ENCODE measurements at regions not wholly inside any gene's neighbourhood (a gene's known extent, or its start where the extent isn't known, plus 50 kb on each side); places are given as distances from the start of the nearest gene placed in this dataset.

DNA sequence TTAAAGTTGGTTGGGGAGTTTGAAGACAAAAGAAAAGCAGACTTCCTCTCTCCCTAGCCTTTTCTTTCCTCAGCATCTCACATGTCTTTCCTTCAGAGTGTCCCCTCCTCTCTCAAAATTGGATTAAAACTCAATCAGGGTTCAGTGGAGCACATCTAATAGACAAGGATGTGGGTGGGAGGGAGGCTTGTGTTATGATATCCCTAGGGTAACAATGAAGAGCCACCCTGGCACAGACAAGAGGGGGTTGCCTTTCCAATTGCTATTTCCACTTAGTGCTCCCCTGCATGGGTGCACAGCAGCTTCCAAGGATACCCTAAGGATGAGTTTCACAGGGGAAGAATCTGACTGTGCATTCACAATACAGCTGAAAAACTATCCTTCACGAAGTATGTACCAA lies 585.2 kb upstream of the C9orf72 start (continued):
- TF ChIP-seq, protein P1, sequence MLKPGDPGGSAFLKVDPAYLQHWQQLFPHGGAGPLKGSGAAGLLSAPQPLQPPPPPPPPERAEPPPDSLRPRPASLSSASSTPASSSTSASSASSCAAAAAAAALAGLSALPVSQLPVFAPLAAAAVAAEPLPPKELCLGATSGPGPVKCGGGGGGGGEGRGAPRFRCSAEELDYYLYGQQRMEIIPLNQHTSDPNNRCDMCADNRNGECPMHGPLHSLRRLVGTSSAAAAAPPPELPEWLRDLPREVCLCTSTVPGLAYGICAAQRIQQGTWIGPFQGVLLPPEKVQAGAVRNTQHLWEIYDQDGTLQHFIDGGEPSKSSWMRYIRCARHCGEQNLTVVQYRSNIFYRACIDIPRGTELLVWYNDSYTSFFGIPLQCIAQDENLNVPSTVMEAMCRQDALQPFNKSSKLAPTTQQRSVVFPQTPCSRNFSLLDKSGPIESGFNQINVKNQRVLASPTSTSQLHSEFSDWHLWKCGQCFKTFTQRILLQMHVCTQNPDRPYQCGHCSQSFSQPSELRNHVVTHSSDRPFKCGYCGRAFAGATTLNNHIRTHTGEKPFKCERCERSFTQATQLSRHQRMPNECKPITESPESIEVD (tag by site-specific recombination; IDR thresholded peaks at IDR 0.05): no peak
- TF ChIP-seq SALL2 (tag by site-specific recombination; IDR thresholded peaks at IDR 0.05; ENCODE audit: borderline replicate concordance) (no peak), ZFP37 (tag by site-specific recombination; IDR thresholded peaks at IDR 0.05) (no peak), ZSCAN4 (tag by site-specific recombination; IDR thresholded peaks at IDR 0.05) (no peak), ZNF248 (tag by site-specific recombination; IDR thresholded peaks at IDR 0.05) (no peak), ZNF521 (tag by site-specific recombination; IDR thresholded peaks at IDR 0.05) (no peak), ZBTB1 (tag by site-specific recombination; IDR thresholded peaks at IDR 0.05) (no peak), ZNF23 (tag by site-specific recombination; IDR thresholded peaks at IDR 0.05; ENCODE audit: borderline replicate concordance) (no peak)
- TF ChIP-seq, protein P2, sequence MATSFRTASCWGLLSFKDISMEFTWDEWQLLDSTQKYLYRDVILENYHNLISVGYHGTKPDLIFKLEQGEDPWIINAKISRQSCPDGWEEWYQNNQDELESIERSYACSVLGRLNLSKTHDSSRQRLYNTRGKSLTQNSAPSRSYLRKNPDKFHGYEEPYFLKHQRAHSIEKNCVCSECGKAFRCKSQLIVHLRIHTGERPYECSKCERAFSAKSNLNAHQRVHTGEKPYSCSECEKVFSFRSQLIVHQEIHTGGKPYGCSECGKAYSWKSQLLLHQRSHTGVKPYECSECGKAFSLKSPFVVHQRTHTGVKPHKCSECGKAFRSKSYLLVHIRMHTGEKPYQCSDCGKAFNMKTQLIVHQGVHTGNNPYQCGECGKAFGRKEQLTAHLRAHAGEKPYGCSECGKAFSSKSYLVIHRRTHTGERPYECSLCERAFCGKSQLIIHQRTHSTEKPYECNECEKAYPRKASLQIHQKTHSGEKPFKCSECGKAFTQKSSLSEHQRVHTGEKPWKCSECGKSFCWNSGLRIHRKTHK (tag by site-specific recombination; IDR thresholded peaks at IDR 0.05): no peak
- TF ChIP-seq, protein P3, sequence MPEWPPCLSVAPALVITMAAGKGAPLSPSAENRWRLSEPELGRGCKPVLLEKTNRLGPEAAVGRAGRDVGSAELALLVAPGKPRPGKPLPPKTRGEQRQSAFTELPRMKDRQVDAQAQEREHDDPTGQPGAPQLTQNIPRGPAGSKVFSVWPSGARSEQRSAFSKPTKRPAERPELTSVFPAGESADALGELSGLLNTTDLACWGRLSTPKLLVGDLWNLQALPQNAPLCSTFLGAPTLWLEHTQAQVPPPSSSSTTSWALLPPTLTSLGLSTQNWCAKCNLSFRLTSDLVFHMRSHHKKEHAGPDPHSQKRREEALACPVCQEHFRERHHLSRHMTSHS (tag by site-specific recombination; IDR thresholded peaks at IDR 0.05): no peak

DNA sequence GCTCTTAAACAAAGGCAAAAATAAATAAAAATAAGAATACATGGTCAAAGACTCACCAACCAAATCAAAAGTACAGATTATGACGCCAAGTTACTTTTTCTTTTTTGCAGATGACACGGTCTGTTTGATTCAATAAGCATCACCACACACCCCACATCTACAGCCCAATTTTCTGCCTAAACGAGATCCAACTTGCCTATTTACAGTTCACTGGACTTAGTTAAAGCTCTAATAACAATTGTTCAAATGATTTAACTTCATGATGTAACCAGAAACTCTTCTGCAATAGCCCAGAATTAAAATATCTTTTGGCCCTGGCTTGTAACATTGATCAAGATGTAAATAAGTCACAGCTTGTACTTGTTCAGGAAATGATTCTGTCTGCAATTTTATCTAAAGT lies 590.3 kb upstream of the C9orf72 start:
- Histone ChIP-seq H3K4me3 (ENCODE audit: low read depth, low read length) (no peak overlapping the region), H3K36me3 (ENCODE audit: control insufficient read depth in 2 of 2, insufficient read depth in 1 of 2, low read length in 2 of 2) (no peaks in the 10 kb centered on the region), H3K9me3 (ENCODE audit: control insufficient read depth, insufficient read depth, low read depth, low read length) (no peaks in the 10 kb centered on the region), H3K27ac (ENCODE audit: extremely low read depth, low read depth, low read length) (no peak overlapping the region), H3K4me1 (ENCODE audit: control insufficient read depth, insufficient read depth, low read length) (no peaks in the 10 kb centered on the region)
- CTCF ChIA-PET: interaction anchor here (1.0 to 1.6 kb wide), 2 partner anchors 11 to 25 kb away, joined by 3 read pairs; no protein-coding TSS in a partner anchor
- POLR2A ChIA-PET: no interaction called here
- TF ChIP-seq ZBTB1 (tag by site-specific recombination; IDR thresholded peaks at IDR 0.05) (no peak), YY1 (tag by site-specific recombination; IDR thresholded peaks at IDR 0.05) (no peak), ZNF354C (tag by site-specific recombination; IDR thresholded peaks at IDR 0.05; ENCODE audit: borderline replicate concordance, low read depth) (no peak), ZNF747 (tag by site-specific recombination; IDR thresholded peaks at IDR 0.05) (no peak), TRIM28 (IDR thresholded peaks at IDR 0.05; ENCODE audit: borderline replicate concordance, low read length) (no peak), ZNF2 (tag by site-specific recombination; IDR thresholded peaks at IDR 0.05) (no peak), REPIN1 (tag by site-specific recombination; IDR thresholded peaks at IDR 0.05; ENCODE audit: low read depth) (no peak), ZNF169 (tag by site-specific recombination; IDR thresholded peaks at IDR 0.05) (no peak), ZNF658 (tag by site-specific recombination; IDR thresholded peaks at IDR 0.05) (no peak), AEBP2 (tag by site-specific recombination; IDR thresholded peaks at IDR 0.05; ENCODE audit: borderline replicate concordance) (no peak), ZBTB26 (tag by site-specific recombination; optimal IDR thresholded peaks at IDR 0.05) (no peak)
- TF ChIP-seq, protein P4, sequence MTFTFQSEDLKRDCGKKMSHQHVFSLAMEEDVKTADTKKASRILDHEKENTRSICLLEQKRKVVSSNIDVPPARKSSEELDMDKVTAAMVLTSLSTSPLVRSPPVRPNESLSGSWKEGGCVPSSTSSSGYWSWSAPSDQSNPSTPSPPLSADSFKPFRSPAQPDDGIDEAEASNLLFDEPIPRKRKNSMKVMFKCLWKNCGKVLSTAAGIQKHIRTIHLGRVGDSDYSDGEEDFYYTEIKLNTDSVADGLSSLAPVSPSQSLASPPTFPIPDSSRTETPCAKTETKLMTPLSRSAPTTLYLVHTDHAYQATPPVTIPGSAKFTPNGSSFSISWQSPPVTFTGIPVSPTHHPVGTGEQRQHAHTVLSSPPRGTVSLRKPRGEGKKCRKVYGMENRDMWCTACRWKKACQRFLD (tag by site-specific recombination; IDR thresholded peaks at IDR 0.05): no peak
- TF ChIP-seq, protein P5, sequence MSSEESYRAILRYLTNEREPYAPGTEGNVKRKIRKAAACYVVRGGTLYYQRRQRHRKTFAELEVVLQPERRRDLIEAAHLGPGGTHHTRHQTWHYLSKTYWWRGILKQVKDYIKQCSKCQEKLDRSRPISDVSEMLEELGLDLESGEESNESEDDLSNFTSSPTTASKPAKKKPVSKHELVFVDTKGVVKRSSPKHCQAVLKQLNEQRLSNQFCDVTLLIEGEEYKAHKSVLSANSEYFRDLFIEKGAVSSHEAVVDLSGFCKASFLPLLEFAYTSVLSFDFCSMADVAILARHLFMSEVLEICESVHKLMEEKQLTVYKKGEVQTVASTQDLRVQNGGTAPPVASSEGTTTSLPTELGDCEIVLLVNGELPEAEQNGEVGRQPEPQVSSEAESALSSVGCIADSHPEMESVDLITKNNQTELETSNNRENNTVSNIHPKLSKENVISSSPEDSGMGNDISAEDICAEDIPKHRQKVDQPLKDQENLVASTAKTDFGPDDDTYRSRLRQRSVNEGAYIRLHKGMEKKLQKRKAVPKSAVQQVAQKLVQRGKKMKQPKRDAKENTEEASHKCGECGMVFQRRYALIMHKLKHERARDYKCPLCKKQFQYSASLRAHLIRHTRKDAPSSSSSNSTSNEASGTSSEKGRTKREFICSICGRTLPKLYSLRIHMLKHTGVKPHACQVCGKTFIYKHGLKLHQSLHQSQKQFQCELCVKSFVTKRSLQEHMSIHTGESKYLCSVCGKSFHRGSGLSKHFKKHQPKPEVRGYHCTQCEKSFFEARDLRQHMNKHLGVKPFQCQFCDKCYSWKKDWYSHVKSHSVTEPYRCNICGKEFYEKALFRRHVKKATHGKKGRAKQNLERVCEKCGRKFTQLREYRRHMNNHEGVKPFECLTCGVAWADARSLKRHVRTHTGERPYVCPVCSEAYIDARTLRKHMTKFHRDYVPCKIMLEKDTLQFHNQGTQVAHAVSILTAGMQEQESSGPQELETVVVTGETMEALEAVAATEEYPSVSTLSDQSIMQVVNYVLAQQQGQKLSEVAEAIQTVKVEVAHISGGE (tag by site-specific recombination; conservative IDR thresholded peaks at IDR 0.05; ENCODE audit: low read depth): no peak
- TF ChIP-seq, protein P6, sequence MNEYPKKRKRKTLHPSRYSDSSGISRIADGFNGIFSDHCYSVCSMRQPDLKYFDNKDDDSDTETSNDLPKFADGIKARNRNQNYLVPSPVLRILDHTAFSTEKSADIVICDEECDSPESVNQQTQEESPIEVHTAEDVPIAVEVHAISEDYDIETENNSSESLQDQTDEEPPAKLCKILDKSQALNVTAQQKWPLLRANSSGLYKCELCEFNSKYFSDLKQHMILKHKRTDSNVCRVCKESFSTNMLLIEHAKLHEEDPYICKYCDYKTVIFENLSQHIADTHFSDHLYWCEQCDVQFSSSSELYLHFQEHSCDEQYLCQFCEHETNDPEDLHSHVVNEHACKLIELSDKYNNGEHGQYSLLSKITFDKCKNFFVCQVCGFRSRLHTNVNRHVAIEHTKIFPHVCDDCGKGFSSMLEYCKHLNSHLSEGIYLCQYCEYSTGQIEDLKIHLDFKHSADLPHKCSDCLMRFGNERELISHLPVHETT (tag by site-specific recombination; IDR thresholded peaks at IDR 0.05): no peak

All from HEK293 (cell line).